A549 (cell line): ENCODE measurements at regions not wholly inside any gene's neighbourhood (a gene's known extent, or its start where the extent isn't known, plus 50 kb on each side); places are given as distances from the start of the nearest gene placed in this dataset.

Source experiments
- ATAC-seq, 2 experiments: fragments of 200-7000 bp in 1 of 2; fragments of >200 bp in 1 of 2; cut with Nextera tagmentation in 1 of 2; cut with Tn5 transposase in 1 of 2; 3 replicates each; pipeline versions ENCODE4 v1.8.0 to v1.9.1; 2018 to 2020; ENCODE audit warnings: mild to moderate bottlenecking in 1 of 2, moderate library complexity in 1 of 2
- CTCF ChIA-PET: fragments of 300-600 bp; sonication (Branson Sonifier 250); formaldehyde crosslinking; extraction: SDS; loops from one replicate; lab custom pipeline; 2021; ENCODE audit warnings: antibody characterized with exemption, inconsistent platforms; lab: Yijun Ruan, JAX
- POLR2A ChIA-PET: fragments of 350-600 bp; formaldehyde crosslinking; extraction: SDS; loops from one replicate; lab custom pipeline; 2021; ENCODE audit warnings: antibody characterized with exemption, inconsistent platforms; lab: Yijun Ruan, JAX
- DNase-seq, 2 experiments: peaks; one replicate each; pipeline versions ENCODE4 v3.0.0 to v3.0.0-alpha.2; 2011 to 2016; ENCODE audit warnings: low read depth in 1 of 2, low spot score in 1 of 2
- FAIRE-seq: peaks from 2 replicates; lab custom pipeline; 2011; peaks lifted over from hg19 to GRCh38; lab: Jason Lieb, UNC
- H3K27ac ChIP-seq, 2 experiments: fragments of >200 bp; sonication (Bioruptor Twin); formaldehyde crosslinking; 3 replicates each; pipeline ENCODE4 v1.5.1; 2016 to 2017
- H3K4me1 ChIP-seq: fragments of >200 bp; sonication (Bioruptor Twin); formaldehyde crosslinking; 3 replicates; pipeline ENCODE4 v1.6.1; 2016
- H3K4me2 ChIP-seq: fragments of >200 bp; sonication (Bioruptor Twin); formaldehyde crosslinking; 3 replicates; pipeline ENCODE4 v1.6.1; 2016
- H3K4me3 ChIP-seq: fragments of >200 bp; sonication (Bioruptor Twin); formaldehyde crosslinking; 3 replicates; pipeline ENCODE4 v1.5.1; 2016
- H3K9me3 ChIP-seq: fragments of >200 bp; sonication (Bioruptor Twin); formaldehyde crosslinking; 3 replicates; pipeline ENCODE4 v1.6.1; 2016
- BCL3 ChIP-seq: fragments of >200 bp; sonication (Bioruptor Twin); formaldehyde crosslinking; IDR thresholded peaks from 3 replicates; pipeline ENCODE4 v1.6.1; 2016
- CBX8 ChIP-seq: fragments of 200-600 bp; sonication (generic); IDR thresholded peaks from 2 replicates; pipeline ENCODE4 v1.6.1; 2016
- CHD4 ChIP-seq: fragments of 200-600 bp; sonication (generic); IDR thresholded peaks from 2 replicates; pipeline ENCODE4 v1.6.1; 2016; ENCODE audit warnings: antibody characterized with exemption, mild to moderate bottlenecking, borderline replicate concordance
- EHF ChIP-seq: fragments of 250-450 bp; sonication (Bioruptor Pico); IDR thresholded peaks from 2 replicates; pipeline ENCODE4 v1.5.0; 2020; ENCODE audit warnings: mild to moderate bottlenecking
- ESRRA ChIP-seq: fragments of 150-350 bp; IDR thresholded peaks from 2 replicates; pipeline ENCODE4 v1.6.1; 2014; ENCODE audit warnings: mild to moderate bottlenecking, low read length, borderline replicate concordance
- FOXS1 ChIP-seq: fragments of 250-450 bp; sonication (Bioruptor Pico); IDR thresholded peaks from 2 replicates; pipeline ENCODE4 v1.5.0; 2020; ENCODE audit warnings: mild to moderate bottlenecking, moderate library complexity
- GATA3 ChIP-seq: IDR thresholded peaks from 2 replicates; pipeline ENCODE4 v1.6.1; 2012; ENCODE audit warnings: borderline replicate concordance
- HDAC2 ChIP-seq: fragments of 200-600 bp; sonication (generic); IDR thresholded peaks from 2 replicates; pipeline ENCODE4 v1.6.1; 2016
- HMGXB4 ChIP-seq: fragments of 250-450 bp; sonication (Bioruptor Pico); IDR thresholded peaks from 2 replicates; pipeline ENCODE4 v1.5.0; 2021; ENCODE audit warnings: mild to moderate bottlenecking, moderate library complexity, borderline replicate concordance
- KDM1A ChIP-seq: fragments of 200-600 bp; sonication (generic); IDR thresholded peaks from 2 replicates; pipeline ENCODE4 v1.6.1; 2016; ENCODE audit warnings: low read depth, mild to moderate bottlenecking
- KDM5A ChIP-seq: fragments of 200-600 bp; sonication (generic); IDR thresholded peaks from 2 replicates; pipeline ENCODE4 v1.6.1; 2016; ENCODE audit warnings: antibody characterized with exemption, mild to moderate bottlenecking
- MAFK ChIP-seq: fragments of 450-650 bp; IDR thresholded peaks from 2 replicates; pipeline ENCODE4 v1.6.1; 2014; ENCODE audit not compliant: partially characterized antibody
- NR3C1 ChIP-seq: fragments of >200 bp; sonication (Bioruptor Twin); formaldehyde crosslinking; IDR thresholded peaks from 3 replicates; pipeline ENCODE4 v1.6.1; 2017
- PHF8 ChIP-seq: fragments of 200-600 bp; sonication (generic); IDR thresholded peaks from 2 replicates; pipeline ENCODE4 v1.6.1; 2016; ENCODE audit warnings: low read depth, mild to moderate bottlenecking, antibody characterized with exemption, moderate library complexity, borderline replicate concordance
- RARB ChIP-seq: fragments of 250-450 bp; sonication (Bioruptor Pico); IDR thresholded peaks from 2 replicates; pipeline ENCODE4 v1.8.0; 2021; ENCODE audit warnings: mild to moderate bottlenecking, moderate library complexity
- RCOR1 ChIP-seq: fragments of 150-350 bp; IDR thresholded peaks from 2 replicates; pipeline ENCODE4 v1.6.1; 2014; ENCODE audit warnings: antibody characterized with exemption, low read length, low read depth
- RFX5 ChIP-seq: fragments of 450-650 bp; IDR thresholded peaks from 2 replicates; pipeline ENCODE4 v1.7.1; 2014; ENCODE audit warnings: antibody characterized with exemption, mild to moderate bottlenecking, moderate library complexity
- SMC3 ChIP-seq: fragments of >200 bp; sonication (Bioruptor Twin); formaldehyde crosslinking; IDR thresholded peaks from 3 replicates; pipeline ENCODE4 v1.6.1; 2018; ENCODE audit warnings: inconsistent platforms
- TP53 ChIP-seq: fragments of 250-450 bp; sonication (Bioruptor Pico); IDR thresholded peaks from 2 replicates; pipeline ENCODE4 v1.5.0; 2021; ENCODE audit warnings: mild to moderate bottlenecking, moderate library complexity
- USF2 ChIP-seq: fragments of 450-650 bp; IDR thresholded peaks from 2 replicates; pipeline ENCODE4 v1.6.1; 2014; ENCODE audit warnings: antibody characterized with exemption
- WGBS: methylation state at CpG from one replicate; pipeline ENCODE4 v1.1.6; 2017; ENCODE audit errors: missing lambda C conversion rate; 5-methylcytosine and 5-hydroxymethylcytosine counted together
- TF ChIP-seq, protein P1 (sequence below): IDR thresholded peaks from 2 replicates; pipeline ENCODE4 v1.6.1; 2012; ENCODE audit warnings: low read depth, borderline replicate concordance
- TF ChIP-seq, protein P2 (sequence below): IDR thresholded peaks from 2 replicates; pipeline ENCODE4 v1.6.1; 2012
- TF ChIP-seq, protein P3 (sequence below): fragments of 250-450 bp; sonication (Bioruptor Pico); IDR thresholded peaks from 2 replicates; pipeline ENCODE4 v1.5.0; 2020; ENCODE audit warnings: low read depth, mild to moderate bottlenecking, moderate library complexity
- TF ChIP-seq, protein P4 (sequence below): fragments of 200-600 bp; sonication (generic); IDR thresholded peaks from 2 replicates; pipeline ENCODE4 v1.6.1; 2016; ENCODE audit warnings: antibody characterized with exemption, mild to moderate bottlenecking, moderate library complexity
- TF ChIP-seq, protein P5 (sequence below): fragments of 150-350 bp; IDR thresholded peaks from 2 replicates; pipeline ENCODE4 v1.6.1; 2014; ENCODE audit warnings: low read depth, mild to moderate bottlenecking, low read length

- DNase-seq (no peak), ATAC-seq (no peak), FAIRE-seq (no peak)
- no peak overlapping the region for H3K4me2 ChIP-seq
- TF ChIP-seq KDM1A (no peak), USF2 (no peak), RCOR1 (no peak), HMGXB4 (no peak), CHD4 (no peak), GATA3 (no peak), CBX8 (no peak), RFX5 (no peak), ESRRA (no peak), KDM5A (no peak), NR3C1 (no peak), FOXS1 (CRISPR knock-in tag) (no peak), RARB (CRISPR knock-in tag) (no peak), SMC3 (no peak), HDAC2 (no peak), TP53 (CRISPR knock-in tag) (no peak)
- TF ChIP-seq, protein P1, sequence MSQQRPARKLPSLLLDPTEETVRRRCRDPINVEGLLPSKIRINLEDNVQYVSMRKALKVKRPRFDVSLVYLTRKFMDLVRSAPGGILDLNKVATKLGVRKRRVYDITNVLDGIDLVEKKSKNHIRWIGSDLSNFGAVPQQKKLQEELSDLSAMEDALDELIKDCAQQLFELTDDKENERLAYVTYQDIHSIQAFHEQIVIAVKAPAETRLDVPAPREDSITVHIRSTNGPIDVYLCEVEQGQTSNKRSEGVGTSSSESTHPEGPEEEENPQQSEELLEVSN, result no peak
- TF ChIP-seq, protein P2, sequence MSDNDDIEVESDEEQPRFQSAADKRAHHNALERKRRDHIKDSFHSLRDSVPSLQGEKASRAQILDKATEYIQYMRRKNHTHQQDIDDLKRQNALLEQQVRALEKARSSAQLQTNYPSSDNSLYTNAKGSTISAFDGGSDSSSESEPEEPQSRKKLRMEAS, result no peak
- TF ChIP-seq, protein P3, sequence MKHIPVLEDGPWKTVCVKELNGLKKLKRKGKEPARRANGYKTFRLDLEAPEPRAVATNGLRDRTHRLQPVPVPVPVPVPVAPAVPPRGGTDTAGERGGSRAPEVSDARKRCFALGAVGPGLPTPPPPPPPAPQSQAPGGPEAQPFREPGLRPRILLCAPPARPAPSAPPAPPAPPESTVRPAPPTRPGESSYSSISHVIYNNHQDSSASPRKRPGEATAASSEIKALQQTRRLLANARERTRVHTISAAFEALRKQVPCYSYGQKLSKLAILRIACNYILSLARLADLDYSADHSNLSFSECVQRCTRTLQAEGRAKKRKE (CRISPR knock-in tag), result no peak
- TF ChIP-seq, protein P4, sequence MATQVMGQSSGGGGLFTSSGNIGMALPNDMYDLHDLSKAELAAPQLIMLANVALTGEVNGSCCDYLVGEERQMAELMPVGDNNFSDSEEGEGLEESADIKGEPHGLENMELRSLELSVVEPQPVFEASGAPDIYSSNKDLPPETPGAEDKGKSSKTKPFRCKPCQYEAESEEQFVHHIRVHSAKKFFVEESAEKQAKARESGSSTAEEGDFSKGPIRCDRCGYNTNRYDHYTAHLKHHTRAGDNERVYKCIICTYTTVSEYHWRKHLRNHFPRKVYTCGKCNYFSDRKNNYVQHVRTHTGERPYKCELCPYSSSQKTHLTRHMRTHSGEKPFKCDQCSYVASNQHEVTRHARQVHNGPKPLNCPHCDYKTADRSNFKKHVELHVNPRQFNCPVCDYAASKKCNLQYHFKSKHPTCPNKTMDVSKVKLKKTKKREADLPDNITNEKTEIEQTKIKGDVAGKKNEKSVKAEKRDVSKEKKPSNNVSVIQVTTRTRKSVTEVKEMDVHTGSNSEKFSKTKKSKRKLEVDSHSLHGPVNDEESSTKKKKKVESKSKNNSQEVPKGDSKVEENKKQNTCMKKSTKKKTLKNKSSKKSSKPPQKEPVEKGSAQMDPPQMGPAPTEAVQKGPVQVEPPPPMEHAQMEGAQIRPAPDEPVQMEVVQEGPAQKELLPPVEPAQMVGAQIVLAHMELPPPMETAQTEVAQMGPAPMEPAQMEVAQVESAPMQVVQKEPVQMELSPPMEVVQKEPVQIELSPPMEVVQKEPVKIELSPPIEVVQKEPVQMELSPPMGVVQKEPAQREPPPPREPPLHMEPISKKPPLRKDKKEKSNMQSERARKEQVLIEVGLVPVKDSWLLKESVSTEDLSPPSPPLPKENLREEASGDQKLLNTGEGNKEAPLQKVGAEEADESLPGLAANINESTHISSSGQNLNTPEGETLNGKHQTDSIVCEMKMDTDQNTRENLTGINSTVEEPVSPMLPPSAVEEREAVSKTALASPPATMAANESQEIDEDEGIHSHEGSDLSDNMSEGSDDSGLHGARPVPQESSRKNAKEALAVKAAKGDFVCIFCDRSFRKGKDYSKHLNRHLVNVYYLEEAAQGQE, result no peak
- no peaks in the 10 kb centered on the region for H3K9me3 ChIP-seq
- no peak overlapping the region for H3K4me3 ChIP-seq
- 0% methylated on average over 2 of the region's 2 CpGs for WGBS
- no peaks in the 10 kb centered on the region for H3K4me1 ChIP-seq
- no peak overlapping the region for H3K27ac ChIP-seq
- POLR2A ChIA-PET, result no interaction called here
- CTCF ChIA-PET, result no interaction called here
Observed at GRCh38 chr9:2337131-2337530, 284.5 kb upstream of the VLDLR start.

- H3K4me1 ChIP-seq, result no peaks in the 10 kb centered on the region
- H3K27ac ChIP-seq, result no peak overlapping the region
- DNase-seq (no peak), FAIRE-seq (no peak), ATAC-seq (no peak)
- ChIA-PET POLR2A (no interaction called here), CTCF (no interaction called here)
- WGBS, result 54% methylated on average over 4 of the region's 4 CpGs
- H3K9me3 ChIP-seq, result no peaks in the 10 kb centered on the region
- TF ChIP-seq KDM5A (no peak), PHF8 (no peak), BCL3 (no peak), MAFK (no peak), EHF (CRISPR knock-in tag) (no peak), CHD4 (no peak), RCOR1 (no peak), HDAC2 (no peak)
- TF ChIP-seq, protein P5, sequence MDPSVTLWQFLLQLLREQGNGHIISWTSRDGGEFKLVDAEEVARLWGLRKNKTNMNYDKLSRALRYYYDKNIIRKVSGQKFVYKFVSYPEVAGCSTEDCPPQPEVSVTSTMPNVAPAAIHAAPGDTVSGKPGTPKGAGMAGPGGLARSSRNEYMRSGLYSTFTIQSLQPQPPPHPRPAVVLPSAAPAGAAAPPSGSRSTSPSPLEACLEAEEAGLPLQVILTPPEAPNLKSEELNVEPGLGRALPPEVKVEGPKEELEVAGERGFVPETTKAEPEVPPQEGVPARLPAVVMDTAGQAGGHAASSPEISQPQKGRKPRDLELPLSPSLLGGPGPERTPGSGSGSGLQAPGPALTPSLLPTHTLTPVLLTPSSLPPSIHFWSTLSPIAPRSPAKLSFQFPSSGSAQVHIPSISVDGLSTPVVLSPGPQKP, result no peak
- TF ChIP-seq, protein P3 (CRISPR knock-in tag), result no peak
- H3K4me3 ChIP-seq, result no peak overlapping the region
- no peak overlapping the region for H3K4me2 ChIP-seq
Observed at GRCh38 chr9:2337627-2338026, 284.0 kb upstream of the VLDLR start.
